Neural cell (in vitro differentiated cells): ENCODE measurements at regions not wholly inside any gene's neighbourhood (a gene's known extent, or its start where the extent isn't known, plus 50 kb on each side); places are given as distances from the start of the nearest gene placed in this dataset.

ENCODE experiments used
- H2AFZ ChIP-seq: fragments of 200-600, 300-800 bp; sonication (generic), shearing (Covaris generic); 2 replicates; pipeline ENCODE4 v1.6.0; 2014; ENCODE audit warnings: low read depth, mild to moderate bottlenecking, antibody characterized with exemption, low read length, moderate library complexity
- H3F3A ChIP-seq: fragments of 200-600 bp; shearing (Covaris generic); 2 replicates; pipeline ENCODE4 v1.6.1; 2016; ENCODE audit warnings: mild to moderate bottlenecking, moderate library complexity, mixed read lengths, antibody characterized with exemption, low read length; ENCODE audit not compliant: insufficient read depth, poor library complexity, severe bottlenecking
- H3K27ac ChIP-seq: fragments of 200-600, 300-800 bp; sonication (generic), shearing (Covaris generic); 2 replicates; pipeline ENCODE4 v1.5.1; 2014; ENCODE audit warnings: mild to moderate bottlenecking, low read length, moderate library complexity
- H3K27me3 ChIP-seq: fragments of 300-800, 200-600 bp; sonication (generic), shearing (Covaris generic); 2 replicates; pipeline ENCODE4 v1.6.0; 2014; ENCODE audit warnings: mild to moderate bottlenecking, low read depth, low read length, moderate library complexity; ENCODE audit not compliant: insufficient read depth
- H3K36me3 ChIP-seq: fragments of 300-800, 200-600 bp; sonication (generic), shearing (Covaris generic); 2 replicates; pipeline ENCODE4 v1.5.1; 2014; ENCODE audit warnings: mild to moderate bottlenecking, antibody characterized with exemption, low read length, moderate library complexity; ENCODE audit not compliant: insufficient read depth
- H3K4me2 ChIP-seq: fragments of 300-800, 200-600 bp; sonication (generic), shearing (Covaris generic); 2 replicates; pipeline ENCODE4 v1.6.0; 2014; ENCODE audit warnings: mild to moderate bottlenecking, low read length
- H3K4me3 ChIP-seq: fragments of 300-800, 200-600 bp; sonication (generic), shearing (Covaris generic); 2 replicates; pipeline ENCODE4 v1.5.1; 2014; ENCODE audit warnings: mild to moderate bottlenecking, low read length, moderate library complexity
- H3K79me2 ChIP-seq: fragments of 200-600 bp; shearing (Covaris generic); replicated peaks from 2 replicates; pipeline ENCODE4 v1.6.0; 2014; ENCODE audit warnings: mild to moderate bottlenecking, low read length, moderate library complexity; ENCODE audit not compliant: insufficient read depth
- H3K9ac ChIP-seq: fragments of 300-800, 200-600 bp; sonication (generic), shearing (Covaris generic); 2 replicates; pipeline ENCODE4 v1.6.1; 2016; ENCODE audit warnings: mild to moderate bottlenecking, low read length, mixed read lengths
- H3K9me2 ChIP-seq: fragments of 200-600 bp; shearing (Covaris generic); 2 replicates; pipeline ENCODE4 v1.6.1; 2016; ENCODE audit warnings: mild to moderate bottlenecking, low read length, mixed read lengths; ENCODE audit not compliant: insufficient read depth
- H3K9me3 ChIP-seq: fragments of 200-600, 300-800 bp; sonication (generic), shearing (Covaris generic); 2 replicates; pipeline ENCODE4 v1.6.1; 2016; ENCODE audit warnings: mild to moderate bottlenecking, mixed run types, low read length, moderate library complexity, mixed read lengths
- H4K20me1 ChIP-seq: fragments of 200-600 bp; shearing (Covaris generic); 2 replicates; pipeline ENCODE4 v1.6.1; 2016; ENCODE audit warnings: mild to moderate bottlenecking, mixed run types; ENCODE audit not compliant: insufficient read depth
- EP300 ChIP-seq: fragments of 450-650 bp; conservative IDR thresholded peaks from 2 replicates; pipeline ENCODE4 v1.6.1; 2014; ENCODE audit warnings: antibody characterized with exemption, mild to moderate bottlenecking, moderate library complexity; ENCODE audit not compliant: poor library complexity, severe bottlenecking
- EZH2 ChIP-seq: fragments of 200-600, 300-800 bp; shearing (Covaris generic), sonication (generic); IDR thresholded peaks from 2 replicates; pipeline ENCODE4 v1.6.1; 2014; ENCODE audit warnings: antibody characterized with exemption, low read length, borderline replicate concordance, mild to moderate bottlenecking; ENCODE audit not compliant: insufficient read depth, poor library complexity, severe bottlenecking
- MXI1 ChIP-seq: fragments of 450-650 bp; conservative IDR thresholded peaks from 2 replicates; pipeline ENCODE4 v1.6.1; 2014; ENCODE audit warnings: antibody characterized with exemption, mild to moderate bottlenecking; ENCODE audit not compliant: poor library complexity, severe bottlenecking
- POLR2AphosphoS5 ChIP-seq: IDR thresholded peaks from 2 replicates; pipeline ENCODE4 v1.6.1; 2012
- RAD21 ChIP-seq: fragments of 450-650 bp; conservative IDR thresholded peaks from 2 replicates; pipeline ENCODE4 v1.6.1; 2014; ENCODE audit warnings: antibody characterized with exemption, mild to moderate bottlenecking, moderate library complexity
- SMC3 ChIP-seq: fragments of 450-650 bp; conservative IDR thresholded peaks from 2 replicates; pipeline ENCODE4 v1.6.1; 2014; ENCODE audit warnings: antibody characterized with exemption, mild to moderate bottlenecking, moderate library complexity; ENCODE audit not compliant: poor library complexity
- TAF1 ChIP-seq: IDR thresholded peaks from 2 replicates; pipeline ENCODE4 v1.6.1; 2012; ENCODE audit warnings: low read depth
- TF ChIP-seq, protein P1 (sequence below): IDR thresholded peaks from 2 replicates; pipeline ENCODE4 v1.6.1; 2012; ENCODE audit warnings: borderline replicate concordance
- TF ChIP-seq, protein P2 (sequence below): fragments of 450-650 bp; IDR thresholded peaks from 2 replicates; pipeline ENCODE4 v1.5.1; 2014; ENCODE audit warnings: antibody characterized with exemption, mild to moderate bottlenecking, moderate library complexity; ENCODE audit not compliant: poor library complexity, severe bottlenecking

DNA sequence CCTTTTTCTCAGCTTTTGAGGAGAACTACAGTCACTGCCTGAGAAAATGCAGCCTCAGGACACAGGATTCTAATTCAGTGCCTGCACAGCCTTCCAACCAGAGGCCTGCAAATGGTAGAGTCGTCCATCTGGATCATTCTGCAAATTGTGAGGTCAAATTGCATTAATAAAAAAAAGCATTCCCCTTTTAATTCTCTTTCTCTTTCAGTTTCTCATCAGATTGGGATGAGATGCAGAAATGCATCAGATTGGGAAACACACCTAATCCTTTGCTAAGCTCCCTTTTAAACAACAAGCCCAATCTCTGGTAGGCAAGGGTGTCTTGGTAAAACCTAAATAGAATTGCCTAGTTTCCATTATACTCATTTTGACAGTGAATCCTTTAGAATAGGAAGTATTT lies 838.8 kb downstream of the MAFB start:
- Histone ChIP-seq H3K36me3 (no peaks in the 10 kb centered on the region), H3K79me2 (no peaks in the 10 kb centered on the region), H3K9me2 (no peaks in the 10 kb centered on the region), H2AFZ (no peak overlapping the region), H4K20me1 (no peaks in the 10 kb centered on the region), H3K27ac (no peak overlapping the region), H3K27me3 (no peaks in the 10 kb centered on the region), H3F3A (no peaks in the 10 kb centered on the region), H3K9ac (no peak overlapping the region), H3K4me2 (no peak overlapping the region), H3K9me3 (no peaks in the 10 kb centered on the region), H3K4me3 (no peak overlapping the region)
- TF ChIP-seq RAD21 = no peak
- TF ChIP-seq MXI1 = no peak
- TF ChIP-seq, protein P1, sequence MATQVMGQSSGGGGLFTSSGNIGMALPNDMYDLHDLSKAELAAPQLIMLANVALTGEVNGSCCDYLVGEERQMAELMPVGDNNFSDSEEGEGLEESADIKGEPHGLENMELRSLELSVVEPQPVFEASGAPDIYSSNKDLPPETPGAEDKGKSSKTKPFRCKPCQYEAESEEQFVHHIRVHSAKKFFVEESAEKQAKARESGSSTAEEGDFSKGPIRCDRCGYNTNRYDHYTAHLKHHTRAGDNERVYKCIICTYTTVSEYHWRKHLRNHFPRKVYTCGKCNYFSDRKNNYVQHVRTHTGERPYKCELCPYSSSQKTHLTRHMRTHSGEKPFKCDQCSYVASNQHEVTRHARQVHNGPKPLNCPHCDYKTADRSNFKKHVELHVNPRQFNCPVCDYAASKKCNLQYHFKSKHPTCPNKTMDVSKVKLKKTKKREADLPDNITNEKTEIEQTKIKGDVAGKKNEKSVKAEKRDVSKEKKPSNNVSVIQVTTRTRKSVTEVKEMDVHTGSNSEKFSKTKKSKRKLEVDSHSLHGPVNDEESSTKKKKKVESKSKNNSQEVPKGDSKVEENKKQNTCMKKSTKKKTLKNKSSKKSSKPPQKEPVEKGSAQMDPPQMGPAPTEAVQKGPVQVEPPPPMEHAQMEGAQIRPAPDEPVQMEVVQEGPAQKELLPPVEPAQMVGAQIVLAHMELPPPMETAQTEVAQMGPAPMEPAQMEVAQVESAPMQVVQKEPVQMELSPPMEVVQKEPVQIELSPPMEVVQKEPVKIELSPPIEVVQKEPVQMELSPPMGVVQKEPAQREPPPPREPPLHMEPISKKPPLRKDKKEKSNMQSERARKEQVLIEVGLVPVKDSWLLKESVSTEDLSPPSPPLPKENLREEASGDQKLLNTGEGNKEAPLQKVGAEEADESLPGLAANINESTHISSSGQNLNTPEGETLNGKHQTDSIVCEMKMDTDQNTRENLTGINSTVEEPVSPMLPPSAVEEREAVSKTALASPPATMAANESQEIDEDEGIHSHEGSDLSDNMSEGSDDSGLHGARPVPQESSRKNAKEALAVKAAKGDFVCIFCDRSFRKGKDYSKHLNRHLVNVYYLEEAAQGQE = no peak
- TF ChIP-seq EZH2 = no peak
- TF ChIP-seq SMC3 = no peak
- TF ChIP-seq TAF1 = no peak
- TF ChIP-seq, protein P2, sequence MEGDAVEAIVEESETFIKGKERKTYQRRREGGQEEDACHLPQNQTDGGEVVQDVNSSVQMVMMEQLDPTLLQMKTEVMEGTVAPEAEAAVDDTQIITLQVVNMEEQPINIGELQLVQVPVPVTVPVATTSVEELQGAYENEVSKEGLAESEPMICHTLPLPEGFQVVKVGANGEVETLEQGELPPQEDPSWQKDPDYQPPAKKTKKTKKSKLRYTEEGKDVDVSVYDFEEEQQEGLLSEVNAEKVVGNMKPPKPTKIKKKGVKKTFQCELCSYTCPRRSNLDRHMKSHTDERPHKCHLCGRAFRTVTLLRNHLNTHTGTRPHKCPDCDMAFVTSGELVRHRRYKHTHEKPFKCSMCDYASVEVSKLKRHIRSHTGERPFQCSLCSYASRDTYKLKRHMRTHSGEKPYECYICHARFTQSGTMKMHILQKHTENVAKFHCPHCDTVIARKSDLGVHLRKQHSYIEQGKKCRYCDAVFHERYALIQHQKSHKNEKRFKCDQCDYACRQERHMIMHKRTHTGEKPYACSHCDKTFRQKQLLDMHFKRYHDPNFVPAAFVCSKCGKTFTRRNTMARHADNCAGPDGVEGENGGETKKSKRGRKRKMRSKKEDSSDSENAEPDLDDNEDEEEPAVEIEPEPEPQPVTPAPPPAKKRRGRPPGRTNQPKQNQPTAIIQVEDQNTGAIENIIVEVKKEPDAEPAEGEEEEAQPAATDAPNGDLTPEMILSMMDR = no peak
- TF ChIP-seq POLR2AphosphoS5 = no peak
- no peak for TF ChIP-seq EP300

DNA sequence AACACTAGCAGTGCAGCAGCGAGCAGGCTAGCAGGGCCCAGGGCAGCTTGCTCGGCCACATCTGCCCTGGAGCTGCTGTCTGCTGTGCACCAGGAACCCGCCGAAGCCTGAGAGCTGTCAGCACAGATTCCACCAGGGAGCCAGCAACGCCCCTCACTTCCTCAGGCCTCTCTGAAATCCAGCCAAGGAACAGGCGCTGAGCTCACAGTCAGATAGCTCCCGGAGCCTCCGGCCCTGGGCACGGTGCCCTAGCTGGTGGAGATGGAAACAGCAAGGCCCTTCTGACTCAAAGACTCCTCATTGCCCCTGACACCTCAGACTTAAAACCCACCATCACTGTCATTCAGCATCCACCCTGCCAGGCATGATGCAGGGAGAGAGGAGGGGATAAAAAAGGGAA lies 839.4 kb downstream of the MAFB start:
- no peak for TF ChIP-seq EP300
- no peak for TF ChIP-seq POLR2AphosphoS5
- no peak for TF ChIP-seq MXI1
- no peak for TF ChIP-seq SMC3
- TF ChIP-seq EZH2 = no peak
- TF ChIP-seq, protein P2 = no peak
- TF ChIP-seq, protein P1 = no peak
- TF ChIP-seq TAF1 = no peak
- TF ChIP-seq RAD21 = no peak
- no peaks in the 10 kb centered on the region for H4K20me1 ChIP-seq
- H3K79me2 ChIP-seq = no peaks in the 10 kb centered on the region
- H3F3A ChIP-seq = no peaks in the 10 kb centered on the region
- H3K27me3 ChIP-seq = no peaks in the 10 kb centered on the region
- H3K9me2 ChIP-seq = no peaks in the 10 kb centered on the region
- H3K36me3 ChIP-seq = no peaks in the 10 kb centered on the region
- no peak overlapping the region for H3K4me3 ChIP-seq
- no peak overlapping the region for H3K4me2 ChIP-seq
- H3K9me3 ChIP-seq = no peaks in the 10 kb centered on the region
- no peak overlapping the region for H3K27ac ChIP-seq
- no peak overlapping the region for H3K9ac ChIP-seq
- no peak overlapping the region for H2AFZ ChIP-seq
